Body of pancreas (tissue), 4 donors: ENCODE measurements at regions not wholly inside any gene's neighbourhood (a gene's known extent, or its start where the extent isn't known, plus 50 kb on each side); places are given as distances from the start of the nearest gene placed in this dataset.

Source experiments
- ATAC-seq: fragments of 150-250 bp; one replicate; pipeline ENCODE4 v1.9.1; 2016
- DNase-seq, 4 donors: peaks; one replicate each; pipeline ENCODE4 v3.0.0-alpha.2; 2019
- H3K27ac ChIP-seq, 4 donors: fragments of 200-600 bp; sonication (generic); 1 replicate in 3 of 4; 2 replicates in 1 of 4; pipeline versions ENCODE4 v1.5.1 to v1.6.1; 2016 to 2019; ENCODE audit warnings: mild to moderate bottlenecking in 1 of 4, mixed read lengths in 1 of 4, moderate library complexity in 1 of 4
- H3K27me3 ChIP-seq, 2 donors: fragments of 200-600 bp; sonication (generic); one replicate each; pipeline ENCODE4 v1.6.0; 2016; ENCODE audit warnings: mild to moderate bottlenecking in 1 of 2
- H3K36me3 ChIP-seq, 2 donors: fragments of 200-600 bp; sonication (generic); replicated peaks in 1 of 2; 2 replicates each; pipeline ENCODE4 v1.5.1; 2016; ENCODE audit warnings: low read depth in 2 of 2; ENCODE audit not compliant: insufficient read depth in 1 of 2
- H3K4me1 ChIP-seq: fragments of 200-600 bp; sonication (generic); one replicate; pipeline ENCODE4 v1.6.0; 2016
- H3K4me3 ChIP-seq, 2 donors: fragments of 200-600 bp; sonication (generic); 1 replicate in 1 of 2; 2 replicates in 1 of 2; pipeline ENCODE4 v1.5.1; 2016 to 2019
- H3K9me3 ChIP-seq, 3 donors: fragments of 200-600 bp; sonication (generic); 1 replicate in 2 of 3; 2 replicates in 1 of 3; pipeline ENCODE4 v1.5.1; 2016
- CTCF ChIP-seq, 7 experiments: fragments of 450-650 bp in 4 of 7; fragments of 200-600 bp in 3 of 7; sonication (generic) in 3 of 7; IDR thresholded peaks; one replicate each; pipeline ENCODE4 v1.5.1; 2016 to 2019; ENCODE audit warnings: antibody characterized with exemption in 7 of 7
- POLR2A ChIP-seq, 3 donors: fragments of 450-650 bp; IDR thresholded peaks; one replicate each; pipeline ENCODE4 v1.6.1; 2016; ENCODE audit warnings: antibody characterized with exemption in 3 of 3, mild to moderate bottlenecking in 2 of 3
- WGBS, 2 donors: methylation state at CpG; one replicate each; pipeline ENCODE4 v1.1.5; 2017; 5-methylcytosine and 5-hydroxymethylcytosine counted together
- intact Hi-C: fragments of 100-400 bp; cut with DNase I; formaldehyde crosslinking; loops from one replicate; pipeline ENCODE4 v1.15.1; 2023

GRCh38 chr13:40217675-40218074, 448.8 kb downstream of the FOXO1 start:
- H3K4me1 ChIP-seq = peaks cover 24% of the 10 kb centered on the region
- no peak for DNase-seq
- H3K36me3 ChIP-seq = no peaks in the 10 kb centered on the region
- no peaks in the 10 kb centered on the region for H3K9me3 ChIP-seq
- no peak for TF ChIP-seq POLR2A (IDR thresholded peaks at IDR 0.05)
- TF ChIP-seq CTCF (IDR thresholded peaks at IDR 0.05) = no peak
- H3K27ac ChIP-seq = no peak overlapping the region
- WGBS, 2 donors = 67 to 70% methylated on average over 4 of the region's 4 CpGs
- ATAC-seq = no peak
- H3K4me3 ChIP-seq = no peak overlapping the region
- intact Hi-C loops = no loop called here
- no peaks in the 10 kb centered on the region for H3K27me3 ChIP-seq

- Histone ChIP-seq H3K4me1 (peaks cover 24% of the 10 kb centered on the region), H3K4me3 (no peak overlapping the region), H3K27ac (peak overlapping the region; percentile 46 to 76 (median 66)), H3K9me3 (no peaks in the 10 kb centered on the region), H3K27me3 (no peaks in the 10 kb centered on the region), H3K36me3 (no peaks in the 10 kb centered on the region)
- ATAC-seq (no peak), DNase-seq (peak in 1 of 4 donors; percentile 50)
- WGBS, 2 donors = 88 to 90% methylated on average over 12 of the region's 12 CpGs
- TF ChIP-seq POLR2A (IDR thresholded peaks at IDR 0.05) = no peak
- no peak for TF ChIP-seq CTCF (IDR thresholded peaks at IDR 0.05)
- intact Hi-C loops = no loop called here
These were observed 446.0 kb downstream of the FOXO1 start for GRCh38 chr13:40220299-40220935.

DNA sequence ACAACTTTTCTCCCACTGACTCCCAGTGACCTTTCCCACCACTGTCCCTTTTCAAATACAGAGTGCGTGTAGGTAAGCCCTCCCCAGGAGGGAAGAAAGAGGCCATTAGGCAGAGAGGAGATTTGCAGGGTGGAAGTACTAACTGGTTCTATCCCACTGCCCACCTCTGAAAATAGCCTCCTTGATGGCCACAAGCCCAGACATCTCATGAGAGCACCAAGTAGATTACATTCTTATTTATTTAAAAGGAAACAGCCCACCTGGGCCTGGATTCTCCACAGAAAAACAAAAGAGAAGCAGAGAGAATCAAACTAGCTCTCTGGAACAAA, 445.3 kb downstream of the FOXO1 start:
- no peaks in the 10 kb centered on the region for H3K27me3 ChIP-seq
- WGBS, 2 donors = 52 to 74% methylated on average over 1 of the region's 1 CpG
- no peaks in the 10 kb centered on the region for H3K36me3 ChIP-seq
- no peak for TF ChIP-seq POLR2A (IDR thresholded peaks at IDR 0.05)
- no peak for TF ChIP-seq CTCF (IDR thresholded peaks at IDR 0.05)
- DNase-seq (no peak), ATAC-seq (peak; percentile 11)
- no peak overlapping the region for H3K4me3 ChIP-seq
- intact Hi-C loops = no loop called here
- H3K4me1 ChIP-seq = peaks cover 24% of the 10 kb centered on the region
- H3K9me3 ChIP-seq = no peaks in the 10 kb centered on the region
- peak overlapping the region; percentile 46 to 76 (median 66) for H3K27ac ChIP-seq

DNA sequence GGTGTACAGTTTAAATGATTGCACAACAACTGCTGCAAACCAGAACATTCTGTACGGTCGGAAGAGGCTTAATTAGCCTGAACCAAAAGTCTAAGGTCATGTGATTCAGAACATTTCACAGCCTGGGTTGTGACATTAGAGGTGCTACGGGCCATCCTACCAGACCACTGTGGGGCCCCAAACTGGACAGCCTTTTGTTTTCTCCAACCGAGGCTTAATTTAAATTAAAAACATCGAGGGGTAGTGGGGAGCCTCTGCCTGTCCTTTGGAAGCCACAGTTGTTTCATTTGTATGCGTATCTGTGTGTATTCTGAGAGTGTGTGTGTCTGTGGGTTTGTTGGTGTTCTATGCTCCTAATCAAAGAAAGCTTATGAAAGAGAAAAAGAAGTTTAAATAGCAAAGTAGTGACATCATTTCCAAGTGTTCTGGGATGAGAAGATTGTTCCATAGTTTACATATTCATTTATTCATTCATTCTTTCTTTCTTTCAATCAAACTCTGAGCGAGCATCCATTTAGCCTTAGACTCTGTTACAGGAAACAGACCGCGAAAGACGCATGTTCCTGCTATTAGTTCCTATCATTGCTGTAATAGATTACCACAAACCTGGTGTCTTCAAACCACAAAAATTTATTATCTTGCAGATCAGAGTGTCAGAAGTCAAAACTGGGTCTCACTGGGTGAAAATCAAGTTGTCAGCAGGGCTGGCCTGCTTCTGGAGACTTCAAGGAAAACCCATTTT, 444.8 kb downstream of the FOXO1 start:
- peaks cover 24% of the 10 kb centered on the region for H3K4me1 ChIP-seq
- H3K4me3 ChIP-seq = no peak overlapping the region
- intact Hi-C loops = no loop called here
- no peaks in the 10 kb centered on the region for H3K36me3 ChIP-seq
- 56 to 67% methylated on average over 10 of the region's 10 CpGs for WGBS, 2 donors
- peak overlapping the region; percentile 46 to 76 (median 66) for H3K27ac ChIP-seq
- H3K27me3 ChIP-seq = no peaks in the 10 kb centered on the region
- DNase-seq (peak in 3 of 4 donors; percentile 42 to 62 (median 43)), ATAC-seq (peak; percentile 84)
- no peaks in the 10 kb centered on the region for H3K9me3 ChIP-seq
- no peak for TF ChIP-seq CTCF (IDR thresholded peaks at IDR 0.05)
- no peak for TF ChIP-seq POLR2A (IDR thresholded peaks at IDR 0.05)

- H3K9me3 ChIP-seq = no peaks in the 10 kb centered on the region
- 80 to 86% methylated on average over 3 of the region's 3 CpGs for WGBS, 2 donors
- no peaks in the 10 kb centered on the region for H3K36me3 ChIP-seq
- peaks cover 17% of the 10 kb centered on the region for H3K4me1 ChIP-seq
- H3K4me3 ChIP-seq = no peak overlapping the region
- H3K27ac ChIP-seq = no peak overlapping the region
- DNase-seq = no peak
- intact Hi-C loops = no loop called here
- TF ChIP-seq POLR2A (IDR thresholded peaks at IDR 0.05) = no peak
- no peak for TF ChIP-seq CTCF (IDR thresholded peaks at IDR 0.05)
- no peaks in the 10 kb centered on the region for H3K27me3 ChIP-seq
- no peak for ATAC-seq
These were observed 442.9 kb downstream of the FOXO1 start for GRCh38 chr13:40223585-40223984.
